CD14-positive monocyte (primary cell): ENCODE measurements at regions not wholly inside any gene's neighbourhood (a gene's known extent, or its start where the extent isn't known, plus 50 kb on each side); places are given as distances from the start of the nearest gene placed in this dataset.

Experiments used
- DNase-seq, 3 donors: peaks; one replicate each; pipeline ENCODE4 v3.0.0-alpha.2; 2011 to 2022
- H2AFZ ChIP-seq: 2 replicates; pipeline ENCODE4 v1.6.0; 2012; ENCODE audit warnings: mild to moderate bottlenecking, low read depth, low read length, inconsistent platforms; ENCODE audit not compliant: insufficient read depth, poor library complexity, severe bottlenecking
- H3K27ac ChIP-seq, 2 donors: 1 replicate in 1 of 2; 2 replicates in 1 of 2; pipeline ENCODE4 v1.5.1; 2012 to 2013; ENCODE audit warnings: low read length in 2 of 2, control low read depth in 1 of 2, inconsistent platforms in 1 of 2, low read depth in 1 of 2, mild to moderate bottlenecking in 1 of 2
- H3K27me3 ChIP-seq, 2 donors: one replicate each; pipeline versions ENCODE4 v1.6.0 to v1.6.1; 2011 to 2013; ENCODE audit warnings: low read length in 2 of 2; ENCODE audit not compliant: control insufficient read depth in 2 of 2, insufficient read depth in 2 of 2
- H3K36me3 ChIP-seq, 2 donors: replicated peaks in 1 of 2; 1 replicate in 1 of 2; 2 replicates in 1 of 2; pipeline versions ENCODE4 v1.5.1 to v1.6.1; 2012 to 2013; ENCODE audit warnings: low read length in 2 of 2, control low read depth in 1 of 2, inconsistent platforms in 1 of 2, mild to moderate bottlenecking in 1 of 2; ENCODE audit not compliant: insufficient read depth in 2 of 2, control insufficient read depth in 1 of 2
- H3K4me1 ChIP-seq, 2 donors: 1 replicate in 1 of 2; 2 replicates in 1 of 2; pipeline versions ENCODE4 v1.5.1 to v1.6.1; 2012 to 2013; ENCODE audit warnings: low read length in 2 of 2, control low read depth in 1 of 2, inconsistent platforms in 1 of 2, mild to moderate bottlenecking in 1 of 2, moderate library complexity in 1 of 2; ENCODE audit not compliant: insufficient read depth in 2 of 2, control insufficient read depth in 1 of 2
- H3K4me2 ChIP-seq: replicated peaks from 2 replicates; pipeline ENCODE3; 2012; ENCODE audit warnings: low read length, moderate library complexity, mild to moderate bottlenecking; ENCODE audit not compliant: poor library complexity, severe bottlenecking; ENCODE audit errors: extremely low read depth
- H3K4me3 ChIP-seq, 3 experiments: fragments of 200-600 bp in 1 of 3; sonication (generic) in 1 of 3; replicated peaks in 1 of 3; 1 replicate in 2 of 3; 2 replicates in 1 of 3; pipeline ENCODE4 v1.5.1; 2011 to 2013; ENCODE audit warnings: low read length in 3 of 3, mild to moderate bottlenecking in 3 of 3, control low read depth in 2 of 3, low read depth in 2 of 3, inconsistent platforms in 1 of 3, moderate library complexity in 1 of 3
- H3K79me2 ChIP-seq: 2 replicates; pipeline ENCODE4 v1.6.0; 2012; ENCODE audit warnings: mild to moderate bottlenecking, control low read depth, inconsistent platforms, low read length, moderate library complexity; ENCODE audit not compliant: insufficient read depth
- H3K9ac ChIP-seq: 2 replicates; pipeline ENCODE4 v1.6.0; 2017; ENCODE audit warnings: low read length, mild to moderate bottlenecking; ENCODE audit not compliant: insufficient read depth, poor library complexity, severe bottlenecking
- H3K9me3 ChIP-seq, 2 donors: replicated peaks in 1 of 2; 1 replicate in 1 of 2; 2 replicates in 1 of 2; pipeline versions ENCODE4 v1.5.1 to v1.6.1; 2012 to 2013; ENCODE audit warnings: low read length in 2 of 2, control low read depth in 1 of 2; ENCODE audit not compliant: control insufficient read depth in 1 of 2, insufficient read depth in 1 of 2
- H4K20me1 ChIP-seq: 2 replicates; pipeline ENCODE4 v1.6.0; 2012; ENCODE audit warnings: mild to moderate bottlenecking, low read length, control low read depth, moderate library complexity; ENCODE audit not compliant: insufficient read depth
- H3K27ac Mint-ChIP-seq, 7 donors: one replicate each; pipeline ENCODE4 v1.8.0; 2020; ENCODE audit warnings: mild to moderate bottlenecking in 7 of 7, mixed read lengths in 7 of 7, moderate library complexity in 6 of 7, inconsistent platforms in 2 of 7
- H3K27me3 Mint-ChIP-seq, 3 donors: one replicate each; pipeline ENCODE4 v1.8.0; 2021 to 2022; ENCODE audit warnings: low read depth in 3 of 3, mild to moderate bottlenecking in 3 of 3, mixed read lengths in 3 of 3, moderate library complexity in 3 of 3, inconsistent platforms in 1 of 3
- H3K36me3 Mint-ChIP-seq, 2 donors: one replicate each; pipeline ENCODE4 v1.8.0; 2020; ENCODE audit warnings: mixed read lengths in 2 of 2, inconsistent platforms in 1 of 2, mild to moderate bottlenecking in 1 of 2
- H3K4me1 Mint-ChIP-seq: one replicate; pipeline ENCODE4 v1.8.0; 2020; ENCODE audit warnings: mild to moderate bottlenecking, mixed read lengths
- H3K4me3 Mint-ChIP-seq, 2 donors: one replicate each; pipeline ENCODE4 v1.8.0; 2020; ENCODE audit warnings: mild to moderate bottlenecking in 2 of 2, mixed read lengths in 2 of 2, moderate library complexity in 1 of 2
- H3K9me3 Mint-ChIP-seq, 7 donors: one replicate each; pipeline ENCODE4 v1.8.0; 2020 to 2022; ENCODE audit warnings: mixed read lengths in 7 of 7, mild to moderate bottlenecking in 6 of 7, moderate library complexity in 6 of 7, inconsistent platforms in 2 of 7
- WGBS: methylation state at CpG from one replicate; pipeline ENCODE4 v1.1.5; 2013; ENCODE audit warnings: missing lambda C conversion rate; ENCODE audit not compliant: insufficient coverage; 5-methylcytosine and 5-hydroxymethylcytosine counted together
- intact Hi-C, 2 donors: fragments of 100-400 bp; cut with micrococcal nuclease; formaldehyde crosslinking; loops; one replicate each; pipeline versions ENCODE4 v1.15.0 to v1.15.1; 2023
- TF ChIP-seq, protein P1 (sequence below): fragments of 200-600 bp; IDR thresholded peaks from one replicate; pipeline ENCODE4 v1.8.0; 2022; ENCODE audit warnings: antibody characterized with exemption, mild to moderate bottlenecking

DNA sequence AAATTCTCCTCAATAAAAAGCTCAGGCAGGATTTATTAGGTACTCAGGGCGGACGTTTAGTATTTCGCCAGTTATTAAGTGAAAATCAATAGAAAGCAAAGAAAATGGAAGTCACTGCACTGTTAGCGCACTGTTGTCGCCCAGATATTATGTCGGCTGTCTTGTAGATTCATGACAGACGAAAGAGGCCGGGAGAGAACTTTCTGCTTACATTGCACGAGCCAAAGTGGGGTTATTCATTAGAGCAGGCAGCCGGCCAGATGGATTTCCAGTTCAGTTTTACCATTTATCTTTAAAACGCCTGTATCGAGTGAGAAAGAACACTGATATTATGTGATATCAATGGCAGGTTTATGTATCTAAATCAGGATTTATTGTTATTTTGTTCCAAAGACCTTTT lies 866.0 kb upstream of the NR2F2 start:
- DNase-seq: no peak
- Mint-ChIP-seq H3K4me3 (no peak overlapping the region), H3K27ac (no peak overlapping the region), H3K36me3 (no peaks in the 10 kb centered on the region), H3K4me1 (no peaks in the 10 kb centered on the region), H3K9me3 (peaks cover 0 to 1% (median 0%) of the 10 kb centered on the region in 7 donors), H3K27me3 (peaks cover 0 to 4% (median 2%) of the 10 kb centered on the region in 3 donors)
- Histone ChIP-seq H3K9me3 (no peaks in the 10 kb centered on the region), H3K27ac (no peak overlapping the region), H3K4me3 (no peak overlapping the region), H4K20me1 (no peaks in the 10 kb centered on the region), H3K79me2 (no peaks in the 10 kb centered on the region), H3K4me2 (no peak overlapping the region), H3K27me3 (no peaks in the 10 kb centered on the region), H3K9ac (no peak overlapping the region), H3K4me1 (no peaks in the 10 kb centered on the region), H2AFZ (no peak overlapping the region), H3K36me3 (no peaks in the 10 kb centered on the region)
- TF ChIP-seq, protein P1, sequence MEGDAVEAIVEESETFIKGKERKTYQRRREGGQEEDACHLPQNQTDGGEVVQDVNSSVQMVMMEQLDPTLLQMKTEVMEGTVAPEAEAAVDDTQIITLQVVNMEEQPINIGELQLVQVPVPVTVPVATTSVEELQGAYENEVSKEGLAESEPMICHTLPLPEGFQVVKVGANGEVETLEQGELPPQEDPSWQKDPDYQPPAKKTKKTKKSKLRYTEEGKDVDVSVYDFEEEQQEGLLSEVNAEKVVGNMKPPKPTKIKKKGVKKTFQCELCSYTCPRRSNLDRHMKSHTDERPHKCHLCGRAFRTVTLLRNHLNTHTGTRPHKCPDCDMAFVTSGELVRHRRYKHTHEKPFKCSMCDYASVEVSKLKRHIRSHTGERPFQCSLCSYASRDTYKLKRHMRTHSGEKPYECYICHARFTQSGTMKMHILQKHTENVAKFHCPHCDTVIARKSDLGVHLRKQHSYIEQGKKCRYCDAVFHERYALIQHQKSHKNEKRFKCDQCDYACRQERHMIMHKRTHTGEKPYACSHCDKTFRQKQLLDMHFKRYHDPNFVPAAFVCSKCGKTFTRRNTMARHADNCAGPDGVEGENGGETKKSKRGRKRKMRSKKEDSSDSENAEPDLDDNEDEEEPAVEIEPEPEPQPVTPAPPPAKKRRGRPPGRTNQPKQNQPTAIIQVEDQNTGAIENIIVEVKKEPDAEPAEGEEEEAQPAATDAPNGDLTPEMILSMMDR: no peak
- intact Hi-C loops: no loop called here
- WGBS: 86% methylated on average over 7 of the region's 12 CpGs

DNA sequence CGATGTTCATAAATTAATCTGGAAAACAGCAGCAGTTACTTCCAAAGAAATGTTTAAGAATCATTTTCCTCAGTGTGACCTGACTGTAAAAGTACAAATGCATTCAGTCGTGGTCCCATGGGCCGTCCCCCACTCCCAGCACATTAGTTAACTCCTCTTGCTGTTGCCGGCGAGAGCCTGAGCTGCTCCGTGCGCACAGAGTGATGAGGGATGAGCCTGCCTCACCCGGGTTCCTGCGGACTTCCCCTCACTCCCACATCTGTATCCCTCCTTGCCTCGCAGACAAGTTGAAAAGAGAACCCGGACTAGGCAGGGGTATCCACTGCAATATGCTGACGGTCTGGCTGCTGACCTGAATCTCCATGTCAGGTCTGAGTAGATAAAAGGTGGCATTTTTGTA lies 861.7 kb upstream of the NR2F2 start:
- H3K4me2 ChIP-seq: no peak overlapping the region
- H3K79me2 ChIP-seq: no peaks in the 10 kb centered on the region
- no peak for DNase-seq
- peaks cover 0 to 2% (median 0%) of the 10 kb centered on the region in 7 donors for H3K9me3 Mint-ChIP-seq
- no peaks in the 10 kb centered on the region for H3K36me3 Mint-ChIP-seq
- peaks cover 0 to 2% (median 2%) of the 10 kb centered on the region in 3 donors for H3K27me3 Mint-ChIP-seq
- intact Hi-C loops: no loop called here
- H3K9me3 ChIP-seq: no peaks in the 10 kb centered on the region
- no peaks in the 10 kb centered on the region for H3K4me1 Mint-ChIP-seq
- no peaks in the 10 kb centered on the region for H3K36me3 ChIP-seq
- H3K4me1 ChIP-seq: no peaks in the 10 kb centered on the region
- H3K4me3 Mint-ChIP-seq: no peak overlapping the region
- H3K27ac ChIP-seq: no peak overlapping the region
- no peaks in the 10 kb centered on the region for H3K27me3 ChIP-seq
- TF ChIP-seq, protein P1: no peak
- no peak overlapping the region for H2AFZ ChIP-seq
- 61% methylated on average over 9 of the region's 12 CpGs for WGBS
- no peaks in the 10 kb centered on the region for H4K20me1 ChIP-seq
- H3K27ac Mint-ChIP-seq: peak overlapping the region in 1 of 7 donors; percentile 50
- no peak overlapping the region for H3K9ac ChIP-seq
- no peak overlapping the region for H3K4me3 ChIP-seq
